GM21825 (cell line): ENCODE measurements at regions not wholly inside any gene's neighbourhood (a gene's known extent, or its start where the extent isn't known, plus 50 kb on each side); places are given as distances from the start of the nearest gene placed in this dataset.
"Not testable (repeated sequence)": the region's sequence is repeated elsewhere in the genome, so short reads cannot be mapped to it uniquely, and the experiment has no call there.

Experiments used
- ATAC-seq: cut with Tn5 transposase; IDR thresholded peaks from one replicate; pipeline ENCODE4 v1.9.1; 2021; ENCODE audit warnings: mild to moderate bottlenecking, moderate library complexity; ENCODE audit not compliant: unreplicated experiment

DNA sequence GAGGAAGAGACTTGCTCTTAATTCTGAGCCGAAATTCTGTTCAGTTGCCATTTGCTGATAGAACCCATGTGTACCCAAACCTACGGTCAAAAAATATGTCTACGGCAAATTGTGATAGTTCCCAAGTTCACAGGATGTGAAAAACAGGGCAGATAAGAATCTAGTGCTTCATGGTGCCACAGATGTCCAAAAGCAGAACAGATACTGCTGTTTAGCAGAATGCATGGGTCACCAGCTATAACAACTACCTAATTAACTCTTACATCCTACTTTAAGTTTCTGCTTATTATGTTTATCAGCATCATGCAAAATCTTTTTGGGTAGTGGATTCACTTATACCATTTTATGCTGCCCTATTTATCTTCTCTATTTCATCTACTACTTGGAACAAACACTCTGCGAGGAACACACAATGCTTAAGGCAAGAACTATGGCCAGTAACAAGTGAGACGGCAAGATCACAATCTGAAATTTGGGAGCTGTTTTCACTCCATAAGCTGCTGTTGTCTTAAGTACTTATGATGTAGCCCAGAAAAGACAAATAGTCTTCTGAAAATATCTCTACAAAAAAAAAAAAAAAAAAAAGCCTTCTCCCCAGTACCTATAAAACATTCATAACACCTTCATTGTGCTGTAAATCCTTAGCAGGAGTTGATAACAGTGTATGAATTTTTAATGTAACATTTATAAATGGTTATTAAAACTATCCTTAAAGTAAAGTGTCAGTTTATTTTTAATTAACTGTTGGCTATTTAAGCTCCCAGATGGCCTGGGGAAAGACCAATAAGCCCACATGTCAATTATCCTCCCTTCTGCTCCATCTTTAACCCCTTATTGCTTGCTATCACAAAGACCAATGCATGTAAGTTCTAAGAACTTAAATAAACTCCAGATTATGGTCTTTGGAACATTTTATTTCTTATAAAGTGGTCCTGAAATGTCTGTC is 232.3 kb downstream of the TLR4 start:
- peak; percentile 94 for ATAC-seq

DNA sequence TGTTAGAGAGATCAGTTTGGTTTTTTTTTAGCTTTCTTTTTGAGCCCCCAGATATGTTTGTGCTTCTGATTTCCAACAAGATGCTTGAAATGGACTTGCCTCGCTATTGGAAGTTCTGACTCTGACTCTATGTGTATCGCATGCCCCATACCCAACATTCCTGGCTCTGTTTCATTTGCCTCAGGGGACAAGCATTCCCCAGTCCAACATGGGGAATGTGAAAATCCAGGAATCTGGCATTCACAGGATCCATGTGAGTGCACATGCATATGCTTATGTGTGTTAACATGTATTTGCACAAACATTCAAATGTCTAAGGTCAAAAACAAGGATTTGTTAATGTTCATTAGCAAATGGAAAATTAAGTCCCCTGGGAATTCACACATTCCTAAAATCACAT is 233.9 kb downstream of the TLR4 start:
- no peak for ATAC-seq

DNA sequence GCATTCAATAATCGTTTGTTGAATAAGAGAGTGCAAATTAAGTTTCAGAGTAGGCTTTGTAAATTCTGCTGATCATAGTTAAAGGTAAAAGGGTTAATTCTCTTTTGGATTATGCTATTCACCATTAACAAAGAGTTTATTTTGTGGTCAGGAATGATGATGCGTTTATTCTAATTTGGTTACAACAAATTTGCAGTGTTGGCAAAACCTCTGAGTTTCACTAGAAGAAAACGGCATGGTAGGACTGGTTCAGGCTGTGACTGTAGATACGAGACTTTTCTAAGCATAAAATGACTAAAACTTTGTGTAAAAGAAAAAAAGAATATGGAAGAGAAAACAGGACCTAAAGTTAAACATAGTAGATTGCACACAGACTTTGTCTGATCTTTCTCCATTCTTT is 234.7 kb downstream of the TLR4 start:
- no peak for ATAC-seq

GRCh38 chr9:117944750-117945149 is 240.5 kb downstream of the TLR4 start:
- not testable (repeated sequence) for ATAC-seq

DNA sequence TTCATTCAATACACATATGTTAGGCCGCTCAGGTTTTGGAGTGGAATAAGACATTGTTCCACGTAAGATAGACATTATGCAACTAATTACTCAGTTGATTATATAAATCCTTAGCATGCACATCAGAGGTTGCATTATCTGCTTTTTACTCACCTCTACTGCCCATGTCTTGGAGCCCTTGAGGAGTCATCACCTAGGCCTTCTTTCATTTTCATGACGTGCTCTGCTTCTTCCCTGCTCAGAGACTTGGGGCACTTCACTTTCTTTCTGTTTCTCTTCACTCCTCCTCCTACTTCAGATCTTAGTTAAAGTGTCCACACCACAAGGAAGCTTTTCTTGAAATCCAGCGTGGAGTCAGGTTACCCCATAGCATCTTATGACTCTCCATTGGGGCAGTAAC is 241.1 kb downstream of the TLR4 start:
- ATAC-seq = no peak

GRCh38 chr9:117951127-117951526 is 246.9 kb downstream of the TLR4 start:
- ATAC-seq = no peak

DNA sequence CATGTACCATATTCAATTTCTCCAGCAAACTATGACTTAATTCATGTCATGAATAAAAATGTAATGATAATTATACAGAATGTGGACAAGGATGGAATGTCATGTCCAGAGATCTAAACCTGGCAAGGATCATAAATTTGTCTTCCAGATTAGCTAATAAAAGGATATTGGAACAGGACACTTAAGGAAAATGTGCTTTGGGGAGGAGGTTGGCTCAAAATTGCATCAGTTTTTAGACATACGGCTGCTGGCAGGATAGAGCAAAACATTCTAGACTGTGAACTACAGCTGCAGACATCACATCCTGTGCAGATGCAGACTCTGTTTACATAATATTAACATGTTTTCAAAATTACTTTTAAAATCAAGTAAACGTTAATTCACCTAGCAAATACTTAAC is 248.4 kb downstream of the TLR4 start:
- no peak for ATAC-seq

- no peak for ATAC-seq
Observed at GRCh38 chr9:117957267-117957666, 253.1 kb downstream of the TLR4 start.

DNA sequence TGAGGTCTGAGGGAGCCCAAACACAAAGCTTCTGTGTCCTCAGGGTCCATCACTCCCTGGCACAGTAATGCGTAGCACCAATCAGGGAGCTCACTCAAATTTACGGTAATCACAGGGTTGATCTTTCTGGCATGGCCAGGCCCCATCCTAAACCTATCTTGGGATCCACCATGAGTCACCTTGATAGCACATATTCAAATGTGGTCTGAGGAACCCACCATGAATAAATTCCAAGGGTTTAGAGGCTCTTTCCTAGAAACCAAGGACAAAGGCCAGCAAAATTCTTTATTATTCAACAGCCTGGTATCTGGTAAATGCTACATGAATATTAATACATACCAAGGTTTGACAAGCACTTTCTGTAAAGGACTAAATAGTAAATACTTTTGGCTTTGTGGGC is 254.5 kb downstream of the TLR4 start:
- no peak for ATAC-seq

GRCh38 chr9:117963493-117964090 is 259.4 kb downstream of the TLR4 start:
- no peak for ATAC-seq

DNA sequence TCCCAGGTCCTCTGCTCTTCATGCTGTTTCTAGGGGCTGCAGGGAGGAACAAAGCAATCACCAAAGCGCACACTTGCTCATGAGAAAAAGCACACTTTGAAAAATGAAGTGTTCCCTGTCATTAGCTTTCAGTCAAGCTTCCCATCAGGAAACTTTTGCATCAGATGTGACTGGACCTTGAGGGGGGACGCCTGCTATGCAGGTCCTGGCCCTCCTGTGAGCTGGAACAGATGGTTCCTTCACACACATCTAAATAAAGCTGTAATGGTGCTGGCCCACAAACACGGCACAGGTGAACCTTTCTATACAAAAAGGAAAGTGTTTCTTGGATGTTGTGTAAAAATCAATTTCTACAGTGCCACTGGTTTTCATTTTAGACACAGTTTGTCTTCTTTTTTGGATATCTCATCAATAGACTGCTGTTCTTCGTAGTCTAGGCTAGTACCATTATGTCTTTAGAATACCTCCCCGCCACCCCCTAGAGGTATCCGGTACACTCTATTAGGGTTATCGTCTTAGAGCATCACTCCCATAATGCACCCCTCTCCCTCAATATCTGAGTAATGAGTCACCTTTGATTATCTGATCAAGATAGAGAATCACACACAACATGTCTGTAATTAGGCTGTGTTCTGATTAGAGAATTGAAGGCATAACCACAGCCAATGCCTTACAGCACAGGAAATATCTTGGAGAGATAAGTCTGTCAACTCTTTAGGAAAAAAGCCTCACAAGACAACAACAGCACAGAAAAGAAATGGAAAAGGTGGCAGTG is 266.3 kb downstream of the TLR4 start:
- ATAC-seq = no peak

DNA sequence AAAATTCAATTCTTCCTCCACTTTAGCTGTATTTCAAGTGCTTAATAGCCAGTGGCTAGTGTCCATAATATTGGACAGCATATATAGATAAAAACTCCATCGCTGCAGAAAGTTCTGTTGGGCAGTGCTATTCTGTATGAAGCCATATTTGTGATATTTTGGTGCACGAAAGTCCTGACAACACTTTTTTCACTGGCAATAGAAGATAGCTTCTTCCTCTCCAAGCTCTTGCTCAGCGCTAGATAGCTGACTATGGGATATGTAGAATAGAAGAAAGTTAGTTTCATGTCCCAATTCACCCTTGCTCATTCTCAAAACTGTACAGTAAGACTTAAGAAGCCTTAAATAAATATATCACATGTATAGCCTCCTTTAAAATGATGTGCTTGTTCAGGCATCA is 269.9 kb downstream of the TLR4 start:
- no peak for ATAC-seq

DNA sequence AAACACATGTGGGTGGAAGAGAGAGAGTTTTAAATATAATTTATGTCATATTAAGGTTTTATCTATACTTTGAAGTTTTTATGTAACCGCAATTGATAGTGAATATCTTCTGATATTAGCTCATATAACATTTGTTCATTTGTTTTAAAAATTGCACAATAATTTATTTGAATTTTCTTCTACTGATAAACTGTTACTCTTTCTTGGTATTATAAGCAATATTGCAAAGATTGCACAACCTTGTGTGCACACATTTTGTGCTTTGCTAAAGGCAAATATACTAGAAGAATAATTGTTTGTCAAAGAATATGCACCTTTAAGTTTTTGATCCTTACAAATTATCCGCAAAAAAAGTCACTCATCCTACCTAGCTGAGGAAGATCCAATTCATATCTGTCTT is 275.7 kb downstream of the TLR4 start:
- ATAC-seq = no peak

- no peak for ATAC-seq
Observed at GRCh38 chr9:117987945-117988344, 283.7 kb downstream of the TLR4 start.

DNA sequence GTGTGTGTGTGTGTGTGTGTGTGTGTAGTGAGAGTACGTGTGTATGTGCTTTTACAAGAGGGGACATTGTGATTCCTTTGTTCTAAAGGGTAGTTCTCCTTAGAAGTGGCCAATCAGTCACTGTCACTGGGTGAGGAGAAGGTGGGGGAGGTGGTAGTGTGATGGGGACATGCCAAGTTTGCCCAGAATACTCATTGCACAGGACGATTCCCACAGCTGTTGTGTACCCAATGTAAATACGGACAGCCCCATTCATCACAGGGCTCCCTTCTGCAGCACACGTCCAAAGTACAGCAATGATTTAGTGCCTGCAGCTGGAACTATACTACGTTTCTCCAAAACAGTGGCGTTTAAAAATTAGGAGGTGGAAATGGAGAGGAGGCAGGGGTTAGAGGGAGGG is 287.8 kb downstream of the TLR4 start:
- ATAC-seq = no peak

- ATAC-seq = no peak
Observed at GRCh38 chr9:118000581-118000980, 296.4 kb downstream of the TLR4 start.

DNA sequence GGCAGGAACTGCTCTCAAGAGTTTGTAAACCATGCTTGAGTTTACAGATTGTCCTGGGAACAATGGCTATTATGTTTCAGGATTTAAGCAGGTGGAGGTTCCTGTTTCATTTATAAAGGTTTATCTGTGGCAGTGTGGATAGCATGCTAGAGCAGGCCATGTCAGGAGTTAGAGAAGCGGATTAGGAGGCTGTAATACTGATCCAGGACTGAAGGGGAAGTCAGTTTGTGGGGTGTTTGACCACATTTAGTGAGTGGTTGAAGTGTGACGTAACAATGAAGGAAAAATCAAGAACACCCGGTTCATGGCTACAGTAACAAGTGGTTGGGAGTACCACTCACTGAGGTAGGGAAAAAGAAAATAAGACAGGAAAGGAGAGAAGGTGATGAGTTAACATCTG is 299.0 kb downstream of the TLR4 start:
- no peak for ATAC-seq

DNA sequence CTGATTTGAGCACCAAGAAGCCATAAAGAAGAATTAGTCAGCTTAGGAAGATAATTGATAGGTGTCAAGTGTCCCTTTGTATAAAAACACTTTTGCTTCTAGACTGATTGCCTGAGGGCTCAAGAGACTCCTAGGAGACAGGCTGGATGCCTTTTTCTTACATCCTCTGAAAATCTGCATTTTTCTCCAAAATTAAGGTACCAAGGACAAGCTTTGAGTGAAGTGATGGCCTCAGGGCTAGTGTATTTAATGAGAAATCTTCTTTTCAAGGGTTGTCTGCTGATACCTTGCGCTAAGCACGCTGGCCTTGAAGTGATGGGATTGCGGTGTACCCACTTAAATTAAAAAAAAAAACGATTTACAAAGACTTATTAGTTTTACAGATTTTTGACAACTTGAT is 304.0 kb downstream of the TLR4 start:
- no peak for ATAC-seq

GRCh38 chr9:118009614-118010013 is 305.4 kb downstream of the TLR4 start:
- ATAC-seq = no peak

GRCh38 chr9:118017607-118018122 is 313.5 kb downstream of the TLR4 start:
- no peak for ATAC-seq

GRCh38 chr9:118023644-118024043 is 319.4 kb downstream of the TLR4 start:
- ATAC-seq = no peak
